ENCODE measurements at regions not wholly inside any gene's neighbourhood (a gene's known extent, or its start where the extent isn't known, plus 50 kb on each side); places are given as distances from the start of the nearest gene placed in this dataset.

DNA sequence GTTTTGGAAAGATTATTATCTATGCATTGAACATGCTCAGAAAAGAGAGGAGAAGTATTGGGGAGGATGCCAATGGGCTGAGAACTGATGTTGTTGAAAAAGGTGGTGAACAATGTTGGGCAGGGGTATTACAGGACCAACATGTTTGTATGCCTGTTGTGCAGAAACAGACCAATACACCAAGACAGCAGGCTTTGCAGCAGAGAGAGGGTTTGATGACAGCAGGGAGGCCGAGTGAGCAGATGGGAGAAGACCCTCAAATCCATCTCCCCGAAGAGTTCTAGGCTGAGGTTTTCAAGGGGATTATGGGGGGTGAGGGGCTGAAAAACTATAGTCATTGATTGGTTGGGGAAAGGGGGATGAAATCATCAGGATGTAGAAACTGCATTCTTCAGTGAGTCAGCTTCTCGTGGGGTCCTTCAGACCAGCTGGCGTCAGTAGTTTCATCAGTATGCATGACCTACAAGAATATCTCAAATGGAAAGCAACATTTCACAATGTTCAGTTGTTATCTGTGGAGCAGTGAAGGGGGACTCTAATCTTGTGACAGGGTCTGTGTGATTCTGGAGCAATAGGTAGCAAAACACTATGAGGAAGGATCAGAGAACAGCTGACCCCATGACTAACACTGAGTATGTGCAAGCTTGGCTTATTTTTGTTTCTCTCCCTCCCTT lies 167.8 kb downstream of the BAMBI start:
- TF ChIP-seq, protein P1, sequence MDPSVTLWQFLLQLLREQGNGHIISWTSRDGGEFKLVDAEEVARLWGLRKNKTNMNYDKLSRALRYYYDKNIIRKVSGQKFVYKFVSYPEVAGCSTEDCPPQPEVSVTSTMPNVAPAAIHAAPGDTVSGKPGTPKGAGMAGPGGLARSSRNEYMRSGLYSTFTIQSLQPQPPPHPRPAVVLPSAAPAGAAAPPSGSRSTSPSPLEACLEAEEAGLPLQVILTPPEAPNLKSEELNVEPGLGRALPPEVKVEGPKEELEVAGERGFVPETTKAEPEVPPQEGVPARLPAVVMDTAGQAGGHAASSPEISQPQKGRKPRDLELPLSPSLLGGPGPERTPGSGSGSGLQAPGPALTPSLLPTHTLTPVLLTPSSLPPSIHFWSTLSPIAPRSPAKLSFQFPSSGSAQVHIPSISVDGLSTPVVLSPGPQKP (CRISPR knock-in tag; IDR thresholded peaks at IDR 0.05) = no peak
- no peak for TF ChIP-seq FOXJ3 (CRISPR knock-in tag; IDR thresholded peaks at IDR 0.05)
- TF ChIP-seq MXI1 (IDR thresholded peaks at IDR 0.05; ENCODE audit: low read depth, low read length) = no peak
- no peak for TF ChIP-seq POLR2A (conservative IDR thresholded peaks at IDR 0.05)
- no peak for TF ChIP-seq RBM34 (IDR thresholded peaks at IDR 0.05; ENCODE audit: borderline replicate concordance, insufficient read depth, low read length)
